Fibroblast of lung (primary cell): ENCODE measurements at regions not wholly inside any gene's neighbourhood (a gene's known extent, or its start where the extent isn't known, plus 50 kb on each side); places are given as distances from the start of the nearest gene placed in this dataset.

ENCODE experiments used
- EZH2 ChIP-seq: IDR thresholded peaks from 2 replicates; pipeline ENCODE4 v1.5.1; 2012; ENCODE audit warnings: low read length, control low read depth, mild to moderate bottlenecking; ENCODE audit errors: missing control alignments
- TF ChIP-seq, protein P1 (sequence below), 2 donors: IDR thresholded peaks in 1 of 2; conservative IDR thresholded peaks in 1 of 2; 1 replicate in 1 of 2; 2 replicates in 1 of 2; pipeline ENCODE4 v1.5.1; 2011 to 2012; ENCODE audit warnings: low read length in 2 of 2, control low read depth in 1 of 2, inconsistent platforms in 1 of 2, low read depth in 1 of 2, mild to moderate bottlenecking in 1 of 2

DNA sequence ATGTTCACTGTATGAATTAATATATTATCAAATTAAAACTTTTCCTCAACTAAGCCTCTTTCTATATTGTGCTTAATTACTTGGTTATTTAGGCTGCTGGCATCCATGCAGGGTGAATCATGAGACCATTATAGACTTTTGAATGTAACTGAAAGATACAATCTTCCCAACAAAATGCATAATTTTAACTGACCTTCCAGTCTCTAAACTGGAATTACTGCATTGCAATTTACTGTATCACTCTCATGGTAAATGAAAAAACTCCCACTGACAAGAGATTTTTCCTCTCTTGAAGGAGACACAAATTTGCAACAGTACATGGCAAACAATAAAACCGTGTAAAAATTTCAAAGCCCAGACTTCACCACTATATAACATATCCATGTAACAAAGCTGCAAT is 349.5 kb downstream of the DRD1 start:
- TF ChIP-seq, protein P1, sequence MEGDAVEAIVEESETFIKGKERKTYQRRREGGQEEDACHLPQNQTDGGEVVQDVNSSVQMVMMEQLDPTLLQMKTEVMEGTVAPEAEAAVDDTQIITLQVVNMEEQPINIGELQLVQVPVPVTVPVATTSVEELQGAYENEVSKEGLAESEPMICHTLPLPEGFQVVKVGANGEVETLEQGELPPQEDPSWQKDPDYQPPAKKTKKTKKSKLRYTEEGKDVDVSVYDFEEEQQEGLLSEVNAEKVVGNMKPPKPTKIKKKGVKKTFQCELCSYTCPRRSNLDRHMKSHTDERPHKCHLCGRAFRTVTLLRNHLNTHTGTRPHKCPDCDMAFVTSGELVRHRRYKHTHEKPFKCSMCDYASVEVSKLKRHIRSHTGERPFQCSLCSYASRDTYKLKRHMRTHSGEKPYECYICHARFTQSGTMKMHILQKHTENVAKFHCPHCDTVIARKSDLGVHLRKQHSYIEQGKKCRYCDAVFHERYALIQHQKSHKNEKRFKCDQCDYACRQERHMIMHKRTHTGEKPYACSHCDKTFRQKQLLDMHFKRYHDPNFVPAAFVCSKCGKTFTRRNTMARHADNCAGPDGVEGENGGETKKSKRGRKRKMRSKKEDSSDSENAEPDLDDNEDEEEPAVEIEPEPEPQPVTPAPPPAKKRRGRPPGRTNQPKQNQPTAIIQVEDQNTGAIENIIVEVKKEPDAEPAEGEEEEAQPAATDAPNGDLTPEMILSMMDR (conservative IDR thresholded peaks at IDR 0.05 in 1 of 2, IDR thresholded peaks at IDR 0.05 in 1 of 2; ENCODE audit: low read depth in 1 of 2, low read length in 2 of 2), result no peak
- no peak for TF ChIP-seq EZH2
